Activated T-cell treated with anti-CD3 and anti-CD28 coated beads for 24 hours (primary cell): ENCODE measurements at regions not wholly inside any gene's neighbourhood (a gene's known extent, or its start where the extent isn't known, plus 50 kb on each side); places are given as distances from the start of the nearest gene placed in this dataset.

Source experiments
- DNase-seq: peaks from one replicate; pipeline ENCODE4 v3.0.0-alpha.2; 2020; ENCODE audit warnings: low read depth

DNA sequence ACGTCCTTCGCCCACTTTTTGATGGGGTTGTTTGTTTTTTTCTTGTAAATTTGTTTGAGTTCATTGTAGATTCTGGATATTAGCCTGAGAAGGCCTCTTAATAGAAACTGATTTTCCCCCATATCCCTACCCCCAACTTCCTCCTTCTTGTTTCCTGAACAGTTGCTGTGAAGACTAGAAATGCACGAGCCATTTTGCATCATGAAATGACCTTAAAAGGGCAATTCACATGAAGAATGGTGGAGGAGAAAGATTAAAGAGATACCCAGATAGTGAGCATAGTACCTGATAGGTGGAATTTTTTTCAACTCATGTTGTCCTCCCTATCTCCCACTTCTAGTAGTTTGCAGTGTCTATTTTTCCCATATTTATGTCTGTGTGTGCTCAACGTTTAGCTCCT lies 55.2 kb upstream of the KCNH8 start:
- DNase-seq, result no peak

- no peak for DNase-seq
Observed at GRCh38 chr3:19077388-19077787, 70.9 kb upstream of the KCNH8 start.

- no peak for DNase-seq
Observed at GRCh38 chr3:19075037-19075436, 73.3 kb upstream of the KCNH8 start.

GRCh38 chr3:19074257-19074900 lies 73.9 kb upstream of the KCNH8 start:
- no peak for DNase-seq

- no peak for DNase-seq
Observed at GRCh38 chr3:19073341-19074105, 74.8 kb upstream of the KCNH8 start.

DNA sequence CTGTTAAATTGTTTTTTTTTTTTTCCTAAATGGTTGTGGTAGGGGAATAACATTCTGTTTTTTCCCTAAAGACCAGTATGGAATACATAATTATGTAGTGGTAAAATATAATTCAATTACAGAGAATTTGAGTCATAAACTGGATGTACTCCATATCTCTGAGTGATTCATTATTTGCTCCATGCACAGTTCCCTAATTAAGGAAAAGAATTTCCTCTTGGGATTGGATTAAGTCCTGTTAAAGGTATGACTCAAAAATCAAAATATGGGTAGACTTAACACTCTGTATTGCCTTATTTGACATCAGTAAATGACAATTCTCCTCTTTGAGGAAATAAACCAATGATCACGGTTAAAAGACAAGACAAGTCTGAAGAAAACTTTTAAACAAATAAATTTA lies 78.0 kb upstream of the KCNH8 start:
- no peak for DNase-seq

DNA sequence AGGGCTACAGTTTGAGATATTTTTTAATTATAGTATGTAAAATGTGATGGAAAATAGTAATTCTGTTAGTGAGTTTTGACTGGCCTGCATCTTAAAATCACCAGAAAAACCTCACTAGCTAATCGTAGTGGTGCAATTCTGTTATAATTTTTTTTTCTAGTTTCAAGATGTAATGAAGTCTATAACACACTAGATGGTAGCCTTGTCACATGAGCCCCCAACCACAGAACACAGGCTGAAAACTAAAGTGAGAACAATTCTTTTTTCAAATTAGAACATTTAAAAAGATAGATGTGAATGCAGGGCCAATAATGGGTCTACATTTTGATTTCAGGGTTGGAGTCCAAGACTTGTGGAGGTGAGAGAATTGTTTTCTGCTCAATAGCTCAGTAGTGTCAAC lies 83.3 kb upstream of the KCNH8 start:
- no peak for DNase-seq

- DNase-seq, result no peak
Observed at GRCh38 chr3:19063936-19064335, 84.4 kb upstream of the KCNH8 start.

DNA sequence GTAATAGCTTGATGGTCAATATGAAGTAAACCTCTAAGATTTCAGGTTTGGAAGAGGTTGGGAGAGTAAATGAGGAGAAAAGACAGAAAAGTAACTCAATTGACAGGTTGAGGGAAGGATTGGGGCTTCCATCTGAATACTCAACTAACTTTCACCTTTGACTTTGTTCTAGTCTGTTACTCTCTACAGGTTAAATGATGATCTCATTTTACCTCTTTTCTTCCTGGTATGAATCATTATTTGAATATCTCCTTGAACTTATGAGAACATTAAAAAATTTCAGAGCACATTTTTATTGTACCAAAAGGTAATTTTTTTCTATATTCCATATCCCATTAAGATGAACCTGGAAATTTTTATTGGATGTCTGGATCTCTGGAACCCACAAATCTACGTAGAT lies 87.9 kb upstream of the KCNH8 start:
- no peak for DNase-seq

GRCh38 chr3:19052874-19053273 lies 95.4 kb upstream of the KCNH8 start:
- no peak for DNase-seq

GRCh38 chr3:19046440-19046839 lies 101.9 kb upstream of the KCNH8 start:
- DNase-seq, result no peak

- no peak for DNase-seq
Observed at GRCh38 chr3:19030522-19030839, 117.8 kb upstream of the KCNH8 start.

DNA sequence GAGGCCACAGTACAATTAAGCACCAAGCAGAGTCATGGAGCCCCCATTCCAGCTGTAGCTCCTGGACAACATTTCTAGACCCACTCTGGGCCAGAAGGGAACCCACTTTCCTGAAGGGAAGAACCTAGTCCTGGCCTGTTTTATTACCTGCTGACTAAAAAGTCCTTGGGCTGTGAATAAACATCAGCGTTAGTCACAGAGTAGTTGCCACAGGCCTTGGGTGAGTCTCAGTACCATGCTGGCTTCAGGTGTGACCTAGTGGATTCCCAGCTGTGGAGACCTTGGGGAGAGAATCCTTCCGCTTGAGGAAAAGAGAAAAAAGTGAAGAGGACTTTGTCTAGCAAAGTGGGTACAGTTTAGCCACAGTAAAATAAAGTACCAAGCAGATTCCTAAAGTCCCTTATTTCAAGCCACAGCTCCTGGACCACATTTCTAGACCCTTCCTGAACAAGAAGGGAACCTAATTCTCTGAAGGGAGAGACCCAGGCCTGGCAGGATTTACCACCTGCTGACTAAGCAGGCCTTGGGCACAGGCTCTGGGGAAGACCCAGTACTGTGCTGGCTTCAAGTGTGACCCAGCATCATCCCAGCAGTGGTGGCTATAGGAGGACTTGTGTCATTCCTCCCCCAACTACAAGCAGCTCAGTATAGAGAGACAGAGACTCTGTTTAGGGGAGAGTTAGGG lies 118.3 kb upstream of the KCNH8 start:
- DNase-seq, result no peak

DNA sequence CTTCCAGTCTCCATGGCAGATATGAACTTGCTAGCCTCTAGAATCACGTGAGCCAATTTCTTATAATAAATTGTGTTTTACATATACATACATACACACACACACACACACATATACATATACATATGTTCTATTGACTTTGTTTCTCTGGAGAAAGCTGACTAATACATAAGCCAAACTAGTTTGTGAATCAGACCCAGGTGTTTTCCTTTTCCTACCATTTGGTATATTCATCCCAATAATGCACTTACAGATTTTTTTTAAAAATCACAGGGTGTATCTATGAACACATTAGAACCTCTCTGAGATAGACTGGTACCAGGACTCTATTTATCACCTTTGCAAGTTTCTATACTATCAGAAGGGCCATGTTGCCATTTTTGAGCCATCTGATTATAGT lies 122.9 kb upstream of the KCNH8 start:
- DNase-seq, result no peak

DNA sequence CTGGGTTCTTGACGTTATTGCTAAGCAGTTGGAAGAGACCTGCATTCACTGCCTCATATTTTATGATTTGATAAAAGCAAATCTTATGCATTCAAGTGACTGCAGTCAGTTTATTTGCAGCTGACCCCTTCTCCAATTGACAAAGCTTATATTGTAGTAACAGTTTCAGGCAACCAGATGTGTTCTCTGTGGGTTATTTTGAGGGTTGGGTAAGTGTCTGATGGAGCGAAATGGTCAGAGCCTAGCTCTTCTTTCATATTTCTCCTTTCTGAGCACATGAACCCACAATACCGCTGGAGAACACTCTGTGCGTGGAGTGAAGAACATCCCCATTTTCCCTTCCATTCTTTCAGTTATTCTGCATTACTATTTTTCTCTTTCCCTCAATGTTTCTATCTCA lies 125.8 kb upstream of the KCNH8 start:
- DNase-seq, result no peak

DNA sequence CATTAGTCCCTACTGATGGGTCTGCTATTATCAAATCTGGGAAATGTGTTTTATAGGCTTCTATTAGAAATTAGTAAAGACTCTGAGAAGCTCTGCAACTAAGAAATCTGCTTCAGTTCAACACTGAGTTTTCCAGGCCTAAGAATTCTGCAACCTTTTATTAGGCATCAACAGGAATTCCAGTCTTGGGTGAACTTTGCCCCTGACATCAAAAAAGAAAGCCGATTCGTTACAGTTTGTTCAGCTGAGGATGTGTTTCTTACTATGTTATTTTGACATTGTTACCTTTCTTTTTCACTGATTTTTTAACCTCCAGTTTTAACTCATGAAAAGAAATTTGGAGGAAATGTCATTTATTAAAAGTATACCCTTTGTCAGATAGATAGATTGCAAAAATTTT lies 131.5 kb upstream of the KCNH8 start:
- DNase-seq, result no peak

GRCh38 chr3:19013879-19014278 lies 134.4 kb upstream of the KCNH8 start:
- no peak for DNase-seq

- no peak for DNase-seq
Observed at GRCh38 chr3:19012846-19013245, 135.5 kb upstream of the KCNH8 start.

DNA sequence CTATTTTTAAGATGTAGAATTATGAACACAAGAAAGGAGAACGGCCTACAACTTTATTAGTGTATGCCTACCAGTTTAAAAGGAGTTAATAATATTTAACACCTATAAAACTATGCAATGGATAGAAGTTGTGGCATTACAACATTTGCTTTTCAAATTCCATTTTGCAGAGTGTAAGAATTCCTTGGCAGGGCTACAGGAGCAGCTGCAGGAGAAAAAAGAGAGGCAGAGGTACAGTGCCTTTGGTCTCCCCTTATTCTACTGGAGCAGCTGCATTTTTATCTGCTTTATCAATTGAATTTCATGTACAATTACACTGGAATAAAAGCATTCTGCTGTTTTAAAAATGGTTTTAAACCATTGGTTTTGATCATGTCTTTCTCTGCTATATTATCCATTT lies 145.7 kb upstream of the KCNH8 start:
- DNase-seq, result no peak

DNA sequence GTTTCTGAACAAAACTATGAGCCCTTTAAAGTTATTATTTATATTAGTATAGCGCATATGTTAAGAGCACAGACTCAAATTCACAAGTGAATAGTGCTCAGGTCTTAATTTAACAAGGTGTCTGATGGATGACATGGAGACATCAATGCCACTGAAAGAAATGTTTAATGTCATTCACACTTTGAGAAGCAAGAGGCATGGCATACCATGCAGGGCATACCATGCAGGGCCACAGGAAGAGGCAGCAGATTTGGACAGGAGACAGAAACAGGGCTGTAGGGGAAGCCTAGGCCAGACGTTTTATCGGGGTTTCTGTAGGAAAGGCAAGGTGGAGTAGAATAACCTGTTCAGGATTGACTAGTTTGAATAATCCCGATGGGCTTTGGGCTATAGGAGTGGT lies 150.2 kb upstream of the KCNH8 start:
- no peak for DNase-seq

GRCh38 chr3:18992709-18993108 lies 155.6 kb upstream of the KCNH8 start:
- DNase-seq, result no peak

DNA sequence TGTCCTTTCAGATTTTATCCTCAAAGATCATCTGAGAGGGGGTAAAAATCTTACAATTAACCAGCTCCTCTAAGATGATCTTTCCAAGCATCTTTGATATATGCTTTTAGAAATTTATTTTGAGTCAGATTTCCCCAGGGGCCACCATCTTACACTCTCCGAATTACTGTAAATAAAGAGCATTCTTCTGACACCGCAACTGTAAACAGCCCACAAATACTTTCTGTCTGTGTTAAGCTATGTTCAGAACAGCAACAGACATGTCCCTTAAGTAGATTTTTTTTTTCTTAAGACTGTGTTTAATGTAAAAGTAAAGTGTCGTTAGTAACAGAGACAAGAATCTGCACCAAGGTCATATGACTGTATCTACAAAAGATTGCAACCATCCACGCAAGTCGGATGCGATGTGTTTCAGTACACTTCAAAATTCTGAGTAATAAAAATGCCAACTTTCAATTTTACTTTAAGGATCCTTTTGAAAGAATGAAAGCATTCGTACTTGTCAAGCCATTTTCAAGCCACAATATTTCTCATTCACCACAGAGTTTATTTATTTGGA lies 159.0 kb upstream of the KCNH8 start:
- DNase-seq, result no peak

DNA sequence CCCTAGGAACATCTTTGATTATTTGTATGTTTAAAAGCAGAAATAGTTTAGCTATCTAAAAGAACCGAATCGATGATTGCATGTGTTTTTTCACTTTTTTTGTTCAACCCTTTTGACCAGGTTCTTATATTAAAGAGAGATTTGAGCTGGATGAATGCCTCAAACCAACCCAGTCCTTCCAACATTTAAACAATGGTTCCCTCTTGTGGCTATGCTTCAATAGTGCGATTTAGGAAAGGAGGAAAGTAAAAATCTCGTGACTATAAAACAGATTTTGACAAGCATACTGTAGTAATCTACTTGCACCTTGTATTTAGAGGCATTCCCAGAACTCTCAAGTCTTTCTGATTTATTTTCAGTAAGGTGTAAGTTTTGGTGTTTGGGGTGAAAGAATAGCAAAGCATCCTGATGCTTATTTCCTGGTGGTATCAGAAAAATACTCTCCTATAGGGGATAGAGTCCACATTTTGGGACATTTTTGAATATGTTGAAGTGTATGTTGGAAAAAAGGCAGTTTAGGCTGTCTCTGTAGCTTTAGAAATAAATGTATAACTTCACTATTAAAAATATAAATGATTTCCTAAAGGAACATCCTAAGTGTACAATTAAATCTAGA lies 159.6 kb upstream of the KCNH8 start:
- DNase-seq, result no peak
